ENCODE measurements at regions not wholly inside any gene's neighbourhood (a gene's known extent, or its start where the extent isn't known, plus 50 kb on each side); places are given as distances from the start of the nearest gene placed in this dataset.

DNA sequence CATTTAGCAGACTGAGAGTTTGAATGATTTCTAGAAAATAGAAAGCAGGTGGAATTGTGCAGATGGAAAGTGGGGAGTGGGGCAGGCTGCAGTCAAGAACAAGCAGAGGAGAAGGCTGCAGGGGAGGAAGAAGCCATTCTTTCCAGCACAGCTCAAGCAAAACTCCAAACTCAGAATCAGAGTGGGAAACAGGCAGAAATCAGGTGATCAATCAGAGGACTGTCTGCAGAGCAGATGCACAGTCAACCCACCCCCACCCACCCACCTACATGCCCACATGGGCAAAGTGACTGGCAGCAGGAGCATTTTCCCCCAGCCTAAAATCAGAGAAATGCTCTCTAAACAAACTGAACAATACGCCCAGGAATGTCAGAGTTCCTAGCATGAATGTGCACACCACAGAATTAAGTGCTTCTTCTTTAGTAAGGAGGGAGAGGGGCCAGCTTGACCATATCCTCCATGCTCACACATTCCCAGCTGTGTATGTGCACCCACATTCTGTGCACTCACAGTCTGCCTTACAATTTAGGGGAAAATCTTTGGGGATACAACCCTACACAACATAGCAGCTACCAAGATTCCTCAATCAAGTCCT, 194.1 kb upstream of the PLEKHA5 start:
- TF ChIP-seq CTCF (conservative IDR thresholded peaks at IDR 0.05; ENCODE audit: low read depth, low read length) (no peak), EZH2 (IDR thresholded peaks at IDR 0.05; ENCODE audit: low read length, unreplicated experiment) (no peak)

Measured in PC-3 (cell line).